Common myeloid progenitor, CD34-positive (primary cell): ENCODE measurements at regions not wholly inside any gene's neighbourhood (a gene's known extent, or its start where the extent isn't known, plus 50 kb on each side); places are given as distances from the start of the nearest gene placed in this dataset.

Experiments used
- CTCF ChIA-PET: fragments of 350-600 bp; sonication (Branson Sonifier 250); formaldehyde crosslinking; loops from one replicate; lab custom pipeline; 2021; ENCODE audit warnings: antibody characterized with exemption; lab: Charles Lee
- POLR2A ChIA-PET: fragments of 350-600 bp; sonication (Branson Sonifier 250); formaldehyde crosslinking; loops from one replicate; lab custom pipeline; 2021; ENCODE audit warnings: antibody characterized with exemption; lab: Charles Lee
- DNase-seq, 3 donors: peaks; one replicate each; pipeline versions ENCODE4 v3.0.0 to v3.0.0-alpha.2; 2013
- H3K27ac ChIP-seq, 2 experiments: 1 replicate in 1 of 2; 2 replicates in 1 of 2; pipeline ENCODE4 v1.7.0; 2013; ENCODE audit warnings: inconsistent platforms in 2 of 2, low read length in 2 of 2, mild to moderate bottlenecking in 2 of 2, low read depth in 1 of 2, moderate library complexity in 1 of 2; ENCODE audit not compliant: severe bottlenecking in 2 of 2, insufficient read depth in 1 of 2, poor library complexity in 1 of 2
- H3K27me3 ChIP-seq, 5 experiments: replicated peaks in 2 of 5; 1 replicate in 3 of 5; 2 replicates in 2 of 5; pipeline versions ENCODE4 v1.6.1 to v1.7.0; 2013; ENCODE audit warnings: low read length in 4 of 5, mild to moderate bottlenecking in 2 of 5, moderate library complexity in 2 of 5, inconsistent platforms in 1 of 5; ENCODE audit not compliant: insufficient read depth in 5 of 5, control insufficient read depth in 4 of 5
- H3K36me3 ChIP-seq, 4 experiments: 1 replicate in 2 of 4; 2 replicates in 2 of 4; pipeline versions ENCODE4 v1.6.1 to v1.7.0; 2013; ENCODE audit warnings: low read length in 3 of 4, control low read depth in 1 of 4, mild to moderate bottlenecking in 1 of 4; ENCODE audit not compliant: control insufficient read depth in 4 of 4, insufficient read depth in 4 of 4
- H3K4me1 ChIP-seq, 4 experiments: 1 replicate in 3 of 4; 2 replicates in 1 of 4; pipeline versions ENCODE4 v1.6.1 to v1.7.1; 2013; ENCODE audit warnings: low read length in 3 of 4, mild to moderate bottlenecking in 3 of 4, control low read depth in 1 of 4, inconsistent platforms in 1 of 4, moderate library complexity in 1 of 4; ENCODE audit not compliant: control insufficient read depth in 4 of 4, insufficient read depth in 4 of 4; ENCODE audit errors: control extremely low read depth in 1 of 4
- H3K4me3 ChIP-seq, 7 experiments: 1 replicate in 4 of 7; 2 replicates in 3 of 7; pipeline versions ENCODE4 v1.5.1 to v1.7.0; 2013; ENCODE audit warnings: mild to moderate bottlenecking in 7 of 7, low read length in 6 of 7, moderate library complexity in 6 of 7, inconsistent platforms in 2 of 7, low read depth in 2 of 7, control low read depth in 1 of 7; ENCODE audit not compliant: insufficient read depth in 4 of 7, control insufficient read depth in 1 of 7; ENCODE audit errors: extremely low read depth in 1 of 7
- H3K9me3 ChIP-seq, 5 experiments: 1 replicate in 4 of 5; 2 replicates in 1 of 5; pipeline versions ENCODE4 v1.6.1 to v1.7.1; 2013; ENCODE audit warnings: low read length in 4 of 5, mild to moderate bottlenecking in 2 of 5, inconsistent platforms in 1 of 5, low read depth in 1 of 5, moderate library complexity in 1 of 5; ENCODE audit not compliant: control insufficient read depth in 4 of 5, insufficient read depth in 2 of 5; ENCODE audit errors: control extremely low read depth in 1 of 5
- WGBS: methylation state at CpG from one replicate; pipeline ENCODE4 v1.1.5; 2013; ENCODE audit not compliant: insufficient coverage; 5-methylcytosine and 5-hydroxymethylcytosine counted together

DNA sequence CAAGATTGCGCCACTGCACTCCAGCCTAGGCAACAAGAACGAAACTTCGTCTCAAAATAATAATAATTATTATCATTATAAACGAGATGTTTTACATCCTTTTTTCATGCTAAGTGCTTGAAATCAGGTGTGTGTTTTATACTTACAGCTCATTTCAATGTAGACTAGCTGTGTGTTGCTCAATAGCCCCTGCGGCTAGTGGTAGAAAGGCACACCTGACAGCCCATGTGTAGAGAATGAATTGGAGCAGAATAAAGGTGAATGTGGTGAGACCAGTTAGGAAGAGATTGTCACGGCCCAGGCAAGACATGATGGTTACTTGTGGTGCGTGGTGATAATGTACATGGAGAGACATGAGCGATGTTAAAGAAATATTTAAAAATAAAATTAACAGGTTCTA lies 86.7 kb upstream of the TMEM26 start:
- DNase-seq, result no peak
- Histone ChIP-seq H3K27me3 (no peaks in the 10 kb centered on the region), H3K9me3 (no peaks in the 10 kb centered on the region), H3K27ac (no peak overlapping the region), H3K36me3 (no peaks in the 10 kb centered on the region), H3K4me1 (no peaks in the 10 kb centered on the region), H3K4me3 (no peak overlapping the region)
- CTCF ChIA-PET, result no interaction called here
- 89% methylated on average over 1 of the region's 8 CpGs for WGBS
- POLR2A ChIA-PET, result no interaction called here

DNA sequence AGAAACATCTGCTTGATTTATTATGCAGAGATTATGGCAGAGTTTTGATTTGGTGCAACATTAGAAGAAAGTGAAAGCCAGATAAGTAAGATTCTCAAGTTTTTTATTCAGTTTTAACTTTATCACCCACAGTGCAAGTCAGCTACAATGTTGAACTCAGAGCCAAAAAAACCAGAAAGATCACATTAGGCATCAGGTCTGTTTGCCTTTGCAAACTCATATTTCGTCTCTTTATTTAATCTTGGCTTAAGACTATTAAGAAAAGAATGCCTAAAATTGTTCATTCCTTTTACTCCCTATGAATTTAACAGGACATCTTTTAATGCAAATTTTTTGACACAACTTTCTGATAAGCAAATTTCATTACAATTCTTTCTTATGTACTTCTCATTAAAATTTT lies 76.0 kb upstream of the TMEM26 start:
- Histone ChIP-seq H3K9me3 (no peaks in the 10 kb centered on the region), H3K27me3 (no peaks in the 10 kb centered on the region), H3K4me1 (no peaks in the 10 kb centered on the region), H3K36me3 (no peaks in the 10 kb centered on the region), H3K4me3 (no peak overlapping the region), H3K27ac (no peak overlapping the region)
- no peak for DNase-seq
- ChIA-PET POLR2A (no interaction called here), CTCF (interaction anchor here (0.5 kb wide), 1 partner anchor 319 kb away, joined by 3 read pairs; no protein-coding TSS in a partner anchor)
- WGBS, result no CpG with 5 or more reads among the region's 1 CpG

GRCh38 chr10:61503051-61503450 lies 49.9 kb upstream of the TMEM26 start:
- DNase-seq, result no peak
- Histone ChIP-seq H3K27ac (no peak overlapping the region), H3K4me1 (no peaks in the 10 kb centered on the region), H3K27me3 (no peaks in the 10 kb centered on the region), H3K36me3 (no peaks in the 10 kb centered on the region), H3K9me3 (peaks cover 0 to 2% (median 0%) of the 10 kb centered on the region in 5 experiments), H3K4me3 (no peak overlapping the region)
- 100% methylated on average over 1 of the region's 2 CpGs for WGBS
- POLR2A ChIA-PET, result no interaction called here
- CTCF ChIA-PET, result no interaction called here
